ENCODE measurements at regions not wholly inside any gene's neighbourhood (a gene's known extent, or its start where the extent isn't known, plus 50 kb on each side); places are given as distances from the start of the nearest gene placed in this dataset.

- no peak for DNase-seq (ENCODE audit: low spot score in 2 of 2)
These were observed 91.3 kb upstream of the FAM171A1 start for GRCh38 chr10:15462253-15462897.

GRCh38 chr10:15461353-15462108 is 90.4 kb upstream of the FAM171A1 start:
- Mint-ChIP-seq H3K4me1 (peaks cover 5% of the 10 kb centered on the region), H3K4me3 (no peak overlapping the region), H3K27ac (no peak overlapping the region), H3K9me3 (no peaks in the 10 kb centered on the region), H3K36me3 (no peaks in the 10 kb centered on the region)
- ATAC-seq = peak; percentile 16
- no peak for DNase-seq (ENCODE audit: low spot score in 2 of 2)

More at GRCh38 chr10:15462253-15462897, 91.3 kb upstream of the FAM171A1 start:
- no peaks in the 10 kb centered on the region for H3K36me3 Mint-ChIP-seq
- H3K4me3 Mint-ChIP-seq = no peak overlapping the region
- no peaks in the 10 kb centered on the region for H3K9me3 Mint-ChIP-seq
- no peak overlapping the region for H3K27ac Mint-ChIP-seq
- H3K4me1 Mint-ChIP-seq = peaks cover 5% of the 10 kb centered on the region
- no peak for ATAC-seq

- no peak for DNase-seq (ENCODE audit: low spot score in 2 of 2)
- H3K4me1 Mint-ChIP-seq = peaks cover 5% of the 10 kb centered on the region
- no peak for ATAC-seq
- H3K36me3 Mint-ChIP-seq = no peaks in the 10 kb centered on the region
- H3K27ac Mint-ChIP-seq = no peak overlapping the region
- H3K4me3 Mint-ChIP-seq = no peak overlapping the region
- H3K9me3 Mint-ChIP-seq = no peaks in the 10 kb centered on the region
These were observed 89.6 kb upstream of the FAM171A1 start for GRCh38 chr10:15460661-15461060.

GRCh38 chr10:15459218-15459617 is 88.1 kb upstream of the FAM171A1 start:
- Mint-ChIP-seq H3K9me3 (no peaks in the 10 kb centered on the region), H3K4me3 (no peak overlapping the region), H3K36me3 (no peaks in the 10 kb centered on the region), H3K27ac (no peak overlapping the region), H3K4me1 (peaks cover 5% of the 10 kb centered on the region)
- no peak for ATAC-seq
- no peak for DNase-seq (ENCODE audit: low spot score in 2 of 2)

GRCh38 chr10:15457382-15457781 is 86.3 kb upstream of the FAM171A1 start:
- no peak for ATAC-seq
- no peak for DNase-seq (ENCODE audit: low spot score in 2 of 2)
- H3K4me3 Mint-ChIP-seq = no peak overlapping the region
- H3K9me3 Mint-ChIP-seq = no peaks in the 10 kb centered on the region
- no peak overlapping the region for H3K27ac Mint-ChIP-seq
- no peaks in the 10 kb centered on the region for H3K36me3 Mint-ChIP-seq
- H3K4me1 Mint-ChIP-seq = peaks cover 5% of the 10 kb centered on the region

GRCh38 chr10:15455456-15455855 is 84.4 kb upstream of the FAM171A1 start:
- H3K4me1 Mint-ChIP-seq = peaks cover 5% of the 10 kb centered on the region
- H3K9me3 Mint-ChIP-seq = no peaks in the 10 kb centered on the region

GRCh38 chr10:15453926-15454325 is 82.8 kb upstream of the FAM171A1 start:
- Mint-ChIP-seq H3K27ac (no peak overlapping the region), H3K4me3 (no peak overlapping the region), H3K9me3 (no peaks in the 10 kb centered on the region), H3K4me1 (peaks cover 5% of the 10 kb centered on the region), H3K36me3 (no peaks in the 10 kb centered on the region)
- no peak for DNase-seq (ENCODE audit: low spot score in 2 of 2)
- ATAC-seq = no peak

More at GRCh38 chr10:15455456-15455855, 84.4 kb upstream of the FAM171A1 start:
- Mint-ChIP-seq H3K4me3 (no peak overlapping the region), H3K36me3 (no peaks in the 10 kb centered on the region), H3K27ac (no peak overlapping the region)
- ATAC-seq = no peak
- DNase-seq (ENCODE audit: low spot score in 2 of 2) = no peak

- ATAC-seq = no peak
- Mint-ChIP-seq H3K4me1 (peaks cover under 1% of the 10 kb centered on the region), H3K9me3 (no peaks in the 10 kb centered on the region), H3K36me3 (no peaks in the 10 kb centered on the region), H3K4me3 (no peak overlapping the region), H3K27ac (no peak overlapping the region)
- no peak for DNase-seq (ENCODE audit: low spot score in 2 of 2)
These were observed 82.4 kb upstream of the FAM171A1 start for GRCh38 chr10:15453457-15453856.

GRCh38 chr10:15452545-15452944 is 81.5 kb upstream of the FAM171A1 start:
- Mint-ChIP-seq H3K36me3 (no peaks in the 10 kb centered on the region), H3K4me3 (no peak overlapping the region), H3K9me3 (no peaks in the 10 kb centered on the region), H3K27ac (no peak overlapping the region), H3K4me1 (no peaks in the 10 kb centered on the region)
- ATAC-seq (no peak), DNase-seq (ENCODE audit: low spot score in 2 of 2) (no peak)

- DNase-seq (ENCODE audit: low spot score in 2 of 2) = no peak
- H3K4me1 Mint-ChIP-seq = no peaks in the 10 kb centered on the region
- no peaks in the 10 kb centered on the region for H3K36me3 Mint-ChIP-seq
- H3K9me3 Mint-ChIP-seq = no peaks in the 10 kb centered on the region
- no peak overlapping the region for H3K27ac Mint-ChIP-seq
- no peak overlapping the region for H3K4me3 Mint-ChIP-seq
- no peak for ATAC-seq
These were observed 80.3 kb upstream of the FAM171A1 start for GRCh38 chr10:15451137-15452094.

GRCh38 chr10:15448598-15448997 is 77.5 kb upstream of the FAM171A1 start:
- H3K27ac Mint-ChIP-seq = no peak overlapping the region
- no peaks in the 10 kb centered on the region for H3K4me1 Mint-ChIP-seq
- DNase-seq (ENCODE audit: low spot score in 2 of 2) (no peak), ATAC-seq (no peak)
- H3K9me3 Mint-ChIP-seq = no peaks in the 10 kb centered on the region
- H3K36me3 Mint-ChIP-seq = no peaks in the 10 kb centered on the region
- H3K4me3 Mint-ChIP-seq = no peak overlapping the region

GRCh38 chr10:15445006-15445390 is 73.9 kb upstream of the FAM171A1 start:
- no peaks in the 10 kb centered on the region for H3K36me3 Mint-ChIP-seq
- H3K4me3 Mint-ChIP-seq = no peak overlapping the region
- H3K9me3 Mint-ChIP-seq = no peaks in the 10 kb centered on the region
- DNase-seq (ENCODE audit: low spot score in 2 of 2) (no peak), ATAC-seq (no peak)
- no peak overlapping the region for H3K27ac Mint-ChIP-seq
- H3K4me1 Mint-ChIP-seq = no peaks in the 10 kb centered on the region

- no peaks in the 10 kb centered on the region for H3K9me3 Mint-ChIP-seq
- H3K4me3 Mint-ChIP-seq = no peak overlapping the region
- no peak for DNase-seq (ENCODE audit: low spot score in 2 of 2)
- no peaks in the 10 kb centered on the region for H3K4me1 Mint-ChIP-seq
- ATAC-seq = no peak
- H3K36me3 Mint-ChIP-seq = no peaks in the 10 kb centered on the region
- H3K27ac Mint-ChIP-seq = no peak overlapping the region
These were observed 73.3 kb upstream of the FAM171A1 start for GRCh38 chr10:15444105-15445005.

GRCh38 chr10:15442056-15442455 is 71.0 kb upstream of the FAM171A1 start:
- Mint-ChIP-seq H3K27ac (no peak overlapping the region), H3K4me3 (no peak overlapping the region), H3K36me3 (no peaks in the 10 kb centered on the region), H3K9me3 (no peaks in the 10 kb centered on the region), H3K4me1 (no peaks in the 10 kb centered on the region)
- DNase-seq (ENCODE audit: low spot score in 2 of 2) = no peak
- no peak for ATAC-seq

All from stimulated activated effector memory CD8-positive, alpha-beta T cell treated with anti-CD3 and anti-CD28 coated beads, Interleukin-12 subunit alpha, Interleukin-12 subunit beta, amount 100 ng/mL, for 72 hours (primary cell).